ENCODE measurements at regions not wholly inside any gene's neighbourhood (a gene's known extent, or its start where the extent isn't known, plus 50 kb on each side); places are given as distances from the start of the nearest gene placed in this dataset.
"Not testable (repeated sequence)": the region's sequence is repeated elsewhere in the genome, so short reads cannot be mapped to it uniquely, and the experiment has no call there.

DNA sequence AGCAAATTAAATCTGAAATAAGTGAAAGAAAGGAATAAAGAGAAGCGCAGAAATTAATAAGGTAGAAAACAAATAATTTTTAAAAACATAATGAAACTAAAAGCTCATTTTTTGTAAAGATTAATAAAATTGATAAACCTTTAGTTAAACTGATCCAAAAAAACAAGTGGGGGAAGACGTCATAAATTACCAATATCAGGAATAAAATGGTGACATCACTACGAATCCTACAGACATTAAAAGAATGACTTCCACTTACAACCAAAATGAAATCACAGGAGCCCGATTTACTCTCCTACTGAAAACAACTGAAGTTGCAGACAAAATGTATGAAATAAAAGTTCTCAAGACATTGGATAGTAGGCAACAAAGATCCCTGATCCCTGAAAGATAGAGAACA, 68.1 kb upstream of the IFFO2 start:
- WGBS, 4 donors: 92 to 96% (median 95%) methylated on average over 4 of the region's 4 CpGs
- Histone ChIP-seq H3K9me3 (peaks cover 0 to 8% (median 2%) of the 10 kb centered on the region in 12 donors), H3K4me1 (peaks cover 0 to 3% (median 0%) of the 10 kb centered on the region in 12 donors), H3K27me3 (peaks cover 0 to 16% (median 7%) of the 10 kb centered on the region in 9 donors), H3K36me3 (no peaks in the 10 kb centered on the region), H3K27ac (no peak overlapping the region), H3K4me3 (no peak overlapping the region)
- DNase-seq (no peak), ATAC-seq (no peak)
- no peak for TF ChIP-seq POLR2A (IDR thresholded peaks at IDR 0.05)
- TF ChIP-seq, protein P1, sequence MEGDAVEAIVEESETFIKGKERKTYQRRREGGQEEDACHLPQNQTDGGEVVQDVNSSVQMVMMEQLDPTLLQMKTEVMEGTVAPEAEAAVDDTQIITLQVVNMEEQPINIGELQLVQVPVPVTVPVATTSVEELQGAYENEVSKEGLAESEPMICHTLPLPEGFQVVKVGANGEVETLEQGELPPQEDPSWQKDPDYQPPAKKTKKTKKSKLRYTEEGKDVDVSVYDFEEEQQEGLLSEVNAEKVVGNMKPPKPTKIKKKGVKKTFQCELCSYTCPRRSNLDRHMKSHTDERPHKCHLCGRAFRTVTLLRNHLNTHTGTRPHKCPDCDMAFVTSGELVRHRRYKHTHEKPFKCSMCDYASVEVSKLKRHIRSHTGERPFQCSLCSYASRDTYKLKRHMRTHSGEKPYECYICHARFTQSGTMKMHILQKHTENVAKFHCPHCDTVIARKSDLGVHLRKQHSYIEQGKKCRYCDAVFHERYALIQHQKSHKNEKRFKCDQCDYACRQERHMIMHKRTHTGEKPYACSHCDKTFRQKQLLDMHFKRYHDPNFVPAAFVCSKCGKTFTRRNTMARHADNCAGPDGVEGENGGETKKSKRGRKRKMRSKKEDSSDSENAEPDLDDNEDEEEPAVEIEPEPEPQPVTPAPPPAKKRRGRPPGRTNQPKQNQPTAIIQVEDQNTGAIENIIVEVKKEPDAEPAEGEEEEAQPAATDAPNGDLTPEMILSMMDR (IDR thresholded peaks at IDR 0.05): no peak
- intact Hi-C loops (cut with DNase I): loop anchor here in 1 of 10 donors (10.0 kb wide), 1 partner anchor 890 kb away; no protein-coding TSS in a partner anchor

DNA sequence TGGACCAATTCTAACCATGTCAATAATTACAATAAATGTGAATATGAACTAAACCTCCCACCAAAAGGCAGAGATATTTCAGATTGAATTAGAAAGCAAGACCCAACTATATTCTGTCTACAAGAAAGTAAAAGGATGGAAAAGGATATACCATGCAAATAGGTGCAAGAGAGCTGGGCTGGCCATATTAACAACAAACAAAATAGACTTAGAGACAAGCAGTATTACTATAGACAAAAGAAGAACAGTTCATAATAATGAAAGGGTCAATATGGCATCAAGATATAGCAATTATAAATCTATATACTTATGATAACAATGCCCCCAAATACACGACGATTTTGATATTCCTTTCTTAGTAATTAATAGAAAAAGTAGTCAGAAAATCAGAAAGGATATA, 67.3 kb upstream of the IFFO2 start:
- WGBS, 4 donors: 45 to 96% (median 79%) methylated on average over 2 of the region's 2 CpGs
- TF ChIP-seq, protein P1 (IDR thresholded peaks at IDR 0.05): no peak
- no peak for TF ChIP-seq POLR2A (IDR thresholded peaks at IDR 0.05)
- DNase-seq (no peak), ATAC-seq (no peak)
- Histone ChIP-seq H3K27ac (no peak overlapping the region), H3K4me1 (peaks cover 0 to 3% (median 0%) of the 10 kb centered on the region in 12 donors), H3K9me3 (peaks cover 0 to 8% (median 2%) of the 10 kb centered on the region in 12 donors), H3K27me3 (peaks cover 0 to 11% (median 2%) of the 10 kb centered on the region in 9 donors), H3K36me3 (no peaks in the 10 kb centered on the region), H3K4me3 (no peak overlapping the region)
- intact Hi-C loops (cut with DNase I): loop anchor here in 1 of 10 donors (10.0 kb wide), 1 partner anchor 891 kb away; no protein-coding TSS in a partner anchor

DNA sequence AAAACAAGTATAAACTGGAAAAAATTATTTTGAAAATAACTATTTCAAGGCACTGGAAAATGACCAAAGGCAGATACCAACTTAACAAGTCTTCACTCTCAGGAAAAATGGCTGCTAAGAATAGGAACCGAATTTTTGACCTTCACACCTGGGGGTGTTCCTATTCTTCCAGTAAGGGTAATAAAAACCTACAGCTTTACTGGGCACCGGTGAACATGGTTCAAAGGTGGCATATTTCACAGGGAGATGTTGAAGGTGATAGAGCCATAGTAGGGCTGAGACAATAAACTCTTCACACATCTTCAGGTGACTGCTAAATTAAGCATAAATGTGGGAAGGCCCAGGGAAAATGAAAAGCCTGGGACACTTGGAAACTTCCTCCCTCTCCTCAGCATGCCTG, 65.4 kb upstream of the IFFO2 start:
- H3K4me1 ChIP-seq: no peaks in the 10 kb centered on the region
- 72 to 83% (median 77%) methylated on average over 2 of the region's 2 CpGs for WGBS, 4 donors
- ATAC-seq: no peak
- H3K36me3 ChIP-seq: no peaks in the 10 kb centered on the region
- no peak for TF ChIP-seq POLR2A (IDR thresholded peaks at IDR 0.05)
- H3K27me3 ChIP-seq: no peaks in the 10 kb centered on the region
- DNase-seq: no peak
- H3K4me3 ChIP-seq: no peak overlapping the region
- intact Hi-C loops (cut with DNase I): loop anchor here in 1 of 10 donors (10.0 kb wide), 1 partner anchor 893 kb away; no protein-coding TSS in a partner anchor
- H3K9me3 ChIP-seq: peaks cover 0 to 8% (median 2%) of the 10 kb centered on the region in 12 donors
- H3K27ac ChIP-seq: no peak overlapping the region

DNA sequence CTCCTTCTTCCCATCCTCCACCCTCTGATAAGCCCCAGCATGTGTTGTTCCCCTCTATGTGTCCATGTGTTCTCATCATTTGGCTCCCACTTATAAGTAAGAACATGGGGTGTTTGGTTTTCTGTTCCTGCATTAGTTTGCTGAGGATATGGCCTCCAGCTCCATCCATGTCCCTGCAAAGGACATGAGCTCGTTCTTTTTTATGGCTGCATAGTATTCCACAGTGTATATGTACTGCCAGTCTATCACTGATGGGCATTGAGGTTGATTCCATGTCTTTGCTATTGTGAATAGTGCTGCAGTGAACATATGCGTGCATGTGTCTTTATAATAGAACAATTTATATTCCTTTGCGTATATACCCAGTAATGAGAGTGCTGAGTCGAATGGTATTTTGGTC, 62.8 kb upstream of the IFFO2 start:
- not testable (repeated sequence) for ATAC-seq
- intact Hi-C loops (cut with DNase I): loop anchor here in 1 of 10 donors (10.0 kb wide), 1 partner anchor 56 kb away; no protein-coding TSS in a partner anchor
- WGBS, 4 donors: 92 to 97% (median 94%) methylated on average over 4 of the region's 4 CpGs

DNA sequence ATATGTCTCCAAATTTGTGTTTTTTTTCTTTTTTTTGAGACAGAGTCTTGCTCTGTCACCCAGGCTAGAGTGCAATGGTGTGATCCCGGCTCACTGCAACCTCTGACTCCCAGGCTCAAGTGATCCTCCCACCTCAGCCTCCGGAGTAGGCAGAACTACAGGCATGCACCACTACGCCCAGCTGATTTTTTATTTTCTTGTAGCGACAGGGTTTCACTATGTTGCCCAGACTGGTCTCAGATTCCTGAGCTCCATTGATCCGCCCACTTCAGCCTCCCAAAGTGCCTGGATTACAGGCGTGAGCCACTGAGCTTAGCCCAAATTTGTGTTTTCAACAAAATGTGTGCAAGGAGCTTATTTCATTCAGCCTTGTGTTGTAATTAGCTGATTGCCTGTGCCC, 59.0 kb upstream of the IFFO2 start:
- no peak for DNase-seq
- Histone ChIP-seq H3K4me1 (peaks cover 0 to 21% (median 0%) of the 10 kb centered on the region in 12 donors), H3K27ac (no peak overlapping the region), H3K9me3 (no peaks in the 10 kb centered on the region), H3K27me3 (no peaks in the 10 kb centered on the region), H3K36me3 (no peaks in the 10 kb centered on the region), H3K4me3 (no peak overlapping the region)
- intact Hi-C loops (cut with DNase I): loop anchor here in 1 of 10 donors (10.0 kb wide), 1 partner anchor 59 kb away; no protein-coding TSS in a partner anchor
- WGBS, 4 donors: 87 to 96% (median 91%) methylated on average over 6 of the region's 6 CpGs
- TF ChIP-seq, protein P1 (IDR thresholded peaks at IDR 0.05): no peak
- no peak for ATAC-seq

More for the DNA sequence above, 62.8 kb upstream of the IFFO2 start:
- H3K9me3 ChIP-seq, H3K4me3 ChIP-seq, H3K36me3 ChIP-seq, H3K4me1 ChIP-seq, H3K27me3 ChIP-seq, H3K27ac ChIP-seq, DNase-seq: not testable (repeated sequence)

Measured in heart left ventricle (tissue), 16 donors.